Glomerular visceral epithelial cell (primary cell): ENCODE measurements at regions not wholly inside any gene's neighbourhood (a gene's known extent, or its start where the extent isn't known, plus 50 kb on each side); places are given as distances from the start of the nearest gene placed in this dataset.
"Not testable (repeated sequence)": the region's sequence is repeated elsewhere in the genome, so short reads cannot be mapped to it uniquely, and the experiment has no call there.

Experiments
- DNase-seq: peaks from one replicate; pipeline ENCODE4 v3.0.0-alpha.2; 2016; ENCODE audit errors: extremely low spot score

DNA sequence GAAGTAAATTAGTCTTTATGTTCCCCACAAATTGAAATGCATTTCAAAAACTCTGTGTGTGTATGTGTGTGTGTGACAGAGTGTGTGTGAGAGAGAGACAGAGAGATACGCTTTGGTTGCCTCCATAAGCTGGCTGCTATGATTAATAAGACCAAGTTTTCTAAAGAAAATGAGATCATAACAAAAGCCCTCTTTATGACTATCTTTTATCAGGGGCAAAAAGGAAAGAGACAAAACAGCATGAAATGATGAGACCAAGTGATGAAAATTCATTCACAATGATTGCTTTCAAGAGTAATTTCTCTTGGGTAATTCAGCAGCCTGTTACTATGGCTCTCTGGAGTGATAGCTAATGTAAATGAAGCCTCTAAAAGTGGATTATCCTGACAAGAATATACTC lies 277.6 kb upstream of the PLEKHG7 start:
- no peak for DNase-seq

DNA sequence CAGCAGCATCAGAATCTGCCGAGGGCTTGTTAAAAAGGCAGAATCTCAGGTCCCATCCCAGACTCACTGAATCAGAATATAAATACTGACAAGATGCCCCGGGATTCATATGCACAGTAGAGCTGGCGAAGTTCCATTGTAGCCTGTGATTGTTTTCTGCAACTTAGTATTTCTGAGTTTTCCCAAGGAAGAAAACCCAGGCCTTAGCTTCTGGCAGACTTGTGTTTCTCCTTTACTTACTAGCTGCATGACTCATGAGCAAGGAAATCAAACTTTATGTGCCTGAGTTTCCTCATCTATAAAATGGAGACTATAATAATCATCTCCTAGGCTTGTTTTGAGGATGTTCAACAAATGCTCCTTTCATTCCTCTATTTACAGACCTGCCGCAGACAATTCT lies 278.5 kb upstream of the PLEKHG7 start:
- no peak for DNase-seq

DNA sequence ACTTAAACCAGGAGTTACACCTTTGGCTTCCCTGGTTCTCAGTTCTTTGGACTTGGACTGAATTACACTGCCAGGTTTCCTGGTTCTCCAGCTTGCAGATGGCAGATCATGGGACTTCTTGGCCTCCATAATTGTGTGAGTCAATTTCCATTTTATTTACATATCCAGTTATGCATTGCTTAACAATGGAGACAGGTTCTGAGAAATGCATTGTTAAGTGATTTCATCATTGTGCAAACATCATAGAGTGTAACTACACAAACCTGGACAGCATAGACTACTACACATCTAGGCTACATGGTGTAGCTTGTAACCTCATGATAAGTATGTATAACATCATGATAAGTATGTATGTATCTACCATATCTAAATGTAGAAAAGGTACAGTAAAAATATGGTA lies 276.1 kb upstream of the BTG1 start:
- DNase-seq: no peak

GRCh38 chr12:92421042-92421441 lies 275.4 kb upstream of the BTG1 start:
- no peak for DNase-seq

GRCh38 chr12:92419201-92419600 lies 273.6 kb upstream of the BTG1 start:
- no peak for DNase-seq

GRCh38 chr12:92418381-92418780 lies 272.7 kb upstream of the BTG1 start:
- no peak for DNase-seq

- DNase-seq: no peak
These were observed 271.7 kb upstream of the BTG1 start for GRCh38 chr12:92417373-92417772.

- no peak for DNase-seq
These were observed 270.8 kb upstream of the BTG1 start for GRCh38 chr12:92416385-92416812.

GRCh38 chr12:92414170-92415070 lies 268.8 kb upstream of the BTG1 start:
- no peak for DNase-seq

DNA sequence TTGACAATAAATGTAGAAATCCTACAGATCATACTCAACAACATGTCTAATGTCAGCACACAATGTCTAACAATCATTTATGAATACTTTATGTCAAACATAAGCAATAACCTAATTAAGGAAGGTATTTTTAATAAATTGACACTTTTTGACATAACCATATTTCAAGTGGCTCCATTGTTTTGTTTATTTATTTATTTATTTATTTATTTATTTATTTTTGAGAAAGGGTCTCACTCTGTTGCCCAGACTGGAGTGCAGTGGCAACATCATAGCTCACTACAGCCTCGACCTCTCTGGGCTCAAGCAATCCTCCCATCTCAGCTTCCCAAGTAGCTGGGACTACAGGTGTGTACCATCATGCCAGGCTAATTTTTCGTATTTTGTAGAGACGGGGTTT lies 267.6 kb upstream of the BTG1 start:
- no peak for DNase-seq

GRCh38 chr12:92412856-92413255 lies 267.2 kb upstream of the BTG1 start:
- DNase-seq: no peak

GRCh38 chr12:92411687-92412086 lies 266.0 kb upstream of the BTG1 start:
- no peak for DNase-seq

DNA sequence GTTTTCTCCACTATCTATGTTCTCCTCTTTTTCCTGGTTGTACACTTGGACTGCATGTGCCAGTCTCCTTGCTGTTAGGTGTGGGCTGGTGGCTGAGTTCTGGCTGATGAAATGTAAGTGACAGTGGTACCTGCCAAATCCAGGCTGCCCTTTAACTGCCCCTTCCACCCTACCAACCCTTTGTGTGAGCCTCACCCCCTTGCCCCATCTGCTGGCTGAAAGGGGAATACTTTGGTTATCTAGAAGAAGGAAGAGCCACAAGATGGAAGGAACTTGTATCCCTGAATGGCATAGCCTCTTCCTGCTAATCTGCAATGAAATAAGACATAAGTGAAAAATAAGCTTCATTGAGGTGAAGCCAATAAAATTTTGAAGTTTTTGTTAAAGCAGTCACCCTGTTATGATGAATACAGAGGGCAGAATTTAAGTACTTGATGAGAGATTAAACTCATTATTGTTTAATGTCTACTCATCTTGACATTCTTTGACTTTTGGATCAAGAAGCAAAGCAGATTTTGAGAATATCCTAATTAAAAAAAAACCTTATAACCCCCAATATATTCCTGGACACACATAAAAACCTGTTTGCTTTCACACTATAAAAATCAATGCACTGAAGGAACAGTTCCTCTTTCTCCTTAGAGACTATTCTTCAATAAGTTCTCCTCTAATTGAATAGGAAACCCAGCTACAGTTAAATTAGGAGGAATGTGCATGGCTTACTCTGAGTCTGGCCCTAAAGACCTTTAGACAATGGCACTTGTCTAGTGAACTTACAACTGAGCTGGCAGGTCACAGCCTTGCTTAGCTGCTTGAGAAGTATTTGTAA lies 262.6 kb upstream of the BTG1 start:
- peak; percentile 7 for DNase-seq

- DNase-seq: not testable (repeated sequence)
These were observed 260.9 kb upstream of the BTG1 start for GRCh38 chr12:92406404-92407070.

- DNase-seq: not testable (repeated sequence)
These were observed 260.2 kb upstream of the BTG1 start for GRCh38 chr12:92405801-92406251.

GRCh38 chr12:92404921-92405320 lies 259.3 kb upstream of the BTG1 start:
- DNase-seq: no peak

GRCh38 chr12:92404259-92404894 lies 258.7 kb upstream of the BTG1 start:
- DNase-seq: no peak

DNA sequence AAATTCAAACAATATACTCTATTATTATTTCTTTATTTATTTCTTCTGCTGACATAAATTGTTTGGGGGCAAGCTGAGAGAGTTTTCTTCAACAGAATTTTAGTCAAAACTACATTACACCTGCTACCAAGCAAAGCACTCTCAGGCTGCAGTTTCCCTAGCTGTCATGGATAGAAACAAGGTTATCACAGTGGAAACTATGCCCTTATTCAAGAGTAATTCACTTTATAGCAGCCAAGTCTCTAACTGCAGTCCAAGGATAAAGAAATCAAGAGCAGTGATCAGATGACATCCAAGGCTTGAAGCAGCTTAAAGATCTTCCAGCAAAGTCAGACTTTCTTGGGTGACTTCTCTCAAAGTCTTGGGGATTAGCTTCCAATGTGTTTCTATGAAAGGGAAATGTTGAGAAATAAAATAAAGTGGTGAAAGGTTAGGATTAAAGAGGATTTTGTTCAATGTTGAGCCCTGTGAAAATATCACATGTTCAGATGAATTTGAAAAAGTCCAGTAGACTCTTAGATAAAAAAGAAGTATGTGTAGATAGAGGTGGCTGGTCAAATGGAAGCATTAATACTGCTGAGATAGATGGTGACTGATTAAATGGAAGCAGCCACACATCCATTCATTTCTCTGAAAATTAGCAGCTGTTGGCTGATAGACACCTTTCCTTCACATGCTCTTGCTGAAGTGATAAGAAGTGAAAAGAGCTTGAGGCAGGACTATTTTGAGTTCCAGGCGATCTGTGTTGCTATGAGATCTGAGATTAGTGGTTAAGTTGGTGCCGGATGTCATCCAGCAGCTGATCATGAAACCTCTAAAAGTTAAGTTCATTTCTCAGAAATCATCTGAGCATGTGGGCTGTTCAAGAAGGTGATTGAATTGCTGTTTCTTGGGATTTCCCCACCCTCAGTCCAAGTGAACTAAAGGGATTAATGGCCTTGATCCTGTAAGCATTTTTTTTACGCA lies 257.8 kb upstream of the BTG1 start:
- DNase-seq: no peak

DNA sequence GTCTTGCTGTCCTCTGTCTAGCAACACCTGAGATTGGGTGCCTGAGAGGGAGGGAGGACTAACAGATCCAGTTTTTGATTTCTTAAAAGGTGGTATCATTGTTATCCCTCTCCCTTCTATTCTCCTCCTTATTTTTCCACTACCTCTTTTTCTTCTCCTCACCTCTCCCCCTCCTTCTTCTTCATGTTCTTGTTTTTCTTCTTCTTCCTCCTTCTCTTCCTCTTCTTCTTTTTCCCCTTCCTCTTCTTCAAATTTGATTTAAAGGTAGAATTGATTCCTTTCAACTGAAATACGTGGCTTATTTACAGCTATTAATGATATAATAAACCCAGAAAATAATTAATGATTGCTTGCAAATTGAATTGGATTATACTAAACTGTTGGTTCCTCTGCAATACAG lies 256.8 kb upstream of the BTG1 start:
- DNase-seq: no peak

DNA sequence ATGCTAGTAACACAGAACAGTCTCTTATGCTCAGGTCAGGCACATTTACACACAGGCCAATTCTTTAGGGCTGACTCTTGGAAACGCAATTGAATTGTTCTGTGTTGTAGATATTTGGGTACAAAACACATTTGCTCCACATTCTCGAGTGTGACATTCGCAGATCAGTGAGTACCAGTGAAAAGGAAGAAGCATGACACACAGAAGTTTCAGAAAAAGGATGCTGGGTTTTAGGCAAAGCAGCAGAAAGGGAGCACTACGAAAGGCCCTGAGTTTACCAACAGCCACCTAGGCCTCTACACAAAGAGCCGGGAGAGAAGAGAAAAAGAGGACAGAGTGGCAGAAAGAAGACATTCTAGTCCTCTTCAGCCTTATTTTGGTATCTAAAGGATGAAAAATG lies 254.4 kb upstream of the BTG1 start:
- no peak for DNase-seq
